ENCODE measurements at regions not wholly inside any gene's neighbourhood (a gene's known extent, or its start where the extent isn't known, plus 50 kb on each side); places are given as distances from the start of the nearest gene placed in this dataset.
"Not testable (repeated sequence)": the region's sequence is repeated elsewhere in the genome, so short reads cannot be mapped to it uniquely, and the experiment has no call there.

GRCh38 chr4:157689476-157689875 is 468.9 kb downstream of the GRIA2 start:
- Histone ChIP-seq H2BK120ac (ENCODE audit: low read depth, low read length) (no peak overlapping the region), H2BK12ac (ENCODE audit: low read length) (no peak overlapping the region), H3K27ac (replicated peaks; ENCODE audit: low read length) (no peak overlapping the region), H3K9ac (ENCODE audit: low read depth, low read length, poor library complexity) (no peak overlapping the region), H3K4me2 (ENCODE audit: insufficient read depth, low read length, poor library complexity, severe bottlenecking) (no peak overlapping the region), H3K36me3 (replicated peaks in 1 of 2; ENCODE audit: control insufficient read depth in 2 of 2, insufficient read depth in 2 of 2, low read length in 2 of 2) (no peaks in the 10 kb centered on the region), H3K4me3 (ENCODE audit: low read length in 2 of 2) (no peak overlapping the region), H3K4me1 (ENCODE audit: control insufficient read depth in 2 of 2, insufficient read depth in 1 of 2, low read depth in 1 of 2, low read length in 2 of 2) (no peaks in the 10 kb centered on the region), H3K79me1 (ENCODE audit: low read depth, low read length) (no peaks in the 10 kb centered on the region), H3K9me3 (replicated peaks in 1 of 2; ENCODE audit: control insufficient read depth in 2 of 2, insufficient read depth in 1 of 2, low read depth in 1 of 2, low read length in 2 of 2) (no peaks in the 10 kb centered on the region), H3K14ac (ENCODE audit: low read length) (no peak overlapping the region), H3K27me3 (ENCODE audit: control insufficient read depth in 3 of 3, insufficient read depth in 3 of 3, low read depth in 1 of 3, low read length in 3 of 3) (no peaks in the 10 kb centered on the region), H2BK5ac (ENCODE audit: low read length) (no peak overlapping the region), H3K18ac (ENCODE audit: low read length) (no peak overlapping the region), H2AK5ac (ENCODE audit: low read depth, low read length) (no peak overlapping the region), H2BK15ac (ENCODE audit: low read length) (no peak overlapping the region), H4K91ac (ENCODE audit: low read depth, low read length, poor library complexity) (no peak overlapping the region), H3K23ac (ENCODE audit: low read depth, low read length, poor library complexity) (no peak overlapping the region), H2AFZ (ENCODE audit: low read length) (no peak overlapping the region), H3K4ac (ENCODE audit: low read length) (no peak overlapping the region), H4K8ac (ENCODE audit: low read depth, low read length) (no peak overlapping the region)
- no peak for DNase-seq (ENCODE audit: low spot score)
- no CpG with 5 or more reads among the region's 1 CpG for WGBS, 2 donors (ENCODE audit: extremely low coverage in 2 of 2, insufficient read length in 2 of 2, insufficient replicate concordance in 1 of 2)

DNA sequence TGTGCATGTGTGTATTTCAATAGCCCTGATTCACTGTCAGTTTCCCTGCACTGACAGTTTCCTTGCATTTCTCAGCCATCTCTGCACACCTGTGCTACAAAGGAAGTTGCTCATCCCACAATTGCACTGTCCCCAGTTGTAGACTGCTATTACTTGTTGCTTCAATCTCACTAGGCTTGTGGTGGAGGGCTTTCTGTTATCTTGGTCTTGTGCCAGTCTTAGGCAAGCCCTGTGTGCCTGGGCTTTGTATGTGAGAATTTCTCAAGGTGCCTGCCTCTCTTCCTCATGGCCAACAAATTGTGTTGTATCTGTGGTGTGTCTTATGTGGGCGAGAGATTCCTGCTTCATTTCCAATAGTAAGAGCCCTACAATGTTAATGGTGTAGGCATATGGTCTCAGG is 467.4 kb downstream of the GRIA2 start:
- Histone ChIP-seq H2BK15ac (ENCODE audit: low read length) (no peak overlapping the region), H3K4ac (ENCODE audit: low read length) (no peak overlapping the region), H3K4me2 (ENCODE audit: insufficient read depth, low read length, poor library complexity, severe bottlenecking) (no peak overlapping the region), H4K8ac (ENCODE audit: low read depth, low read length) (no peak overlapping the region), H3K23ac (ENCODE audit: low read depth, low read length, poor library complexity) (no peak overlapping the region), H3K14ac (ENCODE audit: low read length) (no peak overlapping the region), H3K9me3 (replicated peaks in 1 of 2; ENCODE audit: control insufficient read depth in 2 of 2, insufficient read depth in 1 of 2, low read depth in 1 of 2, low read length in 2 of 2) (no peaks in the 10 kb centered on the region), H2AK5ac (ENCODE audit: low read depth, low read length) (no peak overlapping the region), H2BK120ac (ENCODE audit: low read depth, low read length) (no peak overlapping the region), H3K79me1 (ENCODE audit: low read depth, low read length) (no peaks in the 10 kb centered on the region), H3K27me3 (ENCODE audit: control insufficient read depth in 3 of 3, insufficient read depth in 3 of 3, low read depth in 1 of 3, low read length in 3 of 3) (no peaks in the 10 kb centered on the region), H2AFZ (ENCODE audit: low read length) (no peak overlapping the region), H2BK12ac (ENCODE audit: low read length) (no peak overlapping the region), H3K27ac (replicated peaks; ENCODE audit: low read length) (no peak overlapping the region), H3K4me1 (ENCODE audit: control insufficient read depth in 2 of 2, insufficient read depth in 1 of 2, low read depth in 1 of 2, low read length in 2 of 2) (no peaks in the 10 kb centered on the region), H3K4me3 (ENCODE audit: low read length in 2 of 2) (no peak overlapping the region), H3K36me3 (replicated peaks in 1 of 2; ENCODE audit: control insufficient read depth in 2 of 2, insufficient read depth in 2 of 2, low read length in 2 of 2) (no peaks in the 10 kb centered on the region), H4K91ac (ENCODE audit: low read depth, low read length, poor library complexity) (no peak overlapping the region), H3K9ac (ENCODE audit: low read depth, low read length, poor library complexity) (no peak overlapping the region), H2BK5ac (ENCODE audit: low read length) (no peak overlapping the region), H3K18ac (ENCODE audit: low read length) (no peak overlapping the region)
- WGBS, 2 donors (ENCODE audit: extremely low coverage in 2 of 2, insufficient read length in 2 of 2, insufficient replicate concordance in 1 of 2) = no CpG with 5 or more reads among the region's 1 CpG
- no peak for DNase-seq (ENCODE audit: low spot score)

DNA sequence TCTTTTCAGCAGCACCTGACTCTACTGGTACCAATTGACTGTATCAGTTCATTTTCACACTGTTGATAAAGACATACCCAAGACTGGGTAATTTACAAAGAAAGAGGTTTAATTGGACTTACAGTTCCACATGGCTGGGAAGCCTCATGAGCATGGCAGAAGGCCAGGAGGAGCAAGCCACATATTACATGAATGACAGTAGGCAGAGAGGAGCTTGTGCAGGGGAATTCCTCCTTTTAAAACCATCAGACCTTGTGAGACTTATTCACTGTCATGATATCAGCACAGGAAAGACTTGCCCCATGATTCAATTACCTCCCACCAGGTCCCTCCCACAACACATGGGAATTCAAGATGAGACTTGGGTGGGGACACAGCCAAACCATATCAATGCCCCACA is 458.8 kb downstream of the GRIA2 start:
- not testable (repeated sequence) for H2BK15ac ChIP-seq (ENCODE audit: low read length); H2BK120ac ChIP-seq (ENCODE audit: low read depth, low read length); H3K4me3 ChIP-seq (ENCODE audit: low read length in 2 of 2); H3K4me2 ChIP-seq (ENCODE audit: insufficient read depth, low read length, poor library complexity, severe bottlenecking); H2AFZ ChIP-seq (ENCODE audit: low read length); H3K27ac ChIP-seq (replicated peaks; ENCODE audit: low read length); H2AK5ac ChIP-seq (ENCODE audit: low read depth, low read length); H3K18ac ChIP-seq (ENCODE audit: low read length); H3K79me1 ChIP-seq (ENCODE audit: low read depth, low read length); H3K27me3 ChIP-seq (ENCODE audit: control insufficient read depth in 3 of 3, insufficient read depth in 3 of 3, low read depth in 1 of 3, low read length in 3 of 3); H4K91ac ChIP-seq (ENCODE audit: low read depth, low read length, poor library complexity); H3K4ac ChIP-seq (ENCODE audit: low read length); H4K8ac ChIP-seq (ENCODE audit: low read depth, low read length); H2BK12ac ChIP-seq (ENCODE audit: low read length); DNase-seq (ENCODE audit: low spot score); H3K9me3 ChIP-seq (replicated peaks in 1 of 2; ENCODE audit: control insufficient read depth in 2 of 2, insufficient read depth in 1 of 2, low read depth in 1 of 2, low read length in 2 of 2); H3K36me3 ChIP-seq (replicated peaks in 1 of 2; ENCODE audit: control insufficient read depth in 2 of 2, insufficient read depth in 2 of 2, low read length in 2 of 2); H3K4me1 ChIP-seq (ENCODE audit: control insufficient read depth in 2 of 2, insufficient read depth in 1 of 2, low read depth in 1 of 2, low read length in 2 of 2); H3K23ac ChIP-seq (ENCODE audit: low read depth, low read length, poor library complexity); H3K14ac ChIP-seq (ENCODE audit: low read length); H2BK5ac ChIP-seq (ENCODE audit: low read length); H3K9ac ChIP-seq (ENCODE audit: low read depth, low read length, poor library complexity)

GRCh38 chr4:157678478-157678877 is 457.9 kb downstream of the GRIA2 start:
- no peaks in the 10 kb centered on the region for H3K9me3 ChIP-seq (replicated peaks in 1 of 2; ENCODE audit: control insufficient read depth in 2 of 2, insufficient read depth in 1 of 2, low read depth in 1 of 2, low read length in 2 of 2)
- no CpG with 5 or more reads among the region's 3 CpGs for WGBS, 2 donors (ENCODE audit: extremely low coverage in 2 of 2, insufficient read length in 2 of 2, insufficient replicate concordance in 1 of 2)

More at GRCh38 chr4:157678478-157678877, 457.9 kb downstream of the GRIA2 start:
- Histone ChIP-seq H3K4me2 (ENCODE audit: insufficient read depth, low read length, poor library complexity, severe bottlenecking) (no peak overlapping the region), H2AFZ (ENCODE audit: low read length) (no peak overlapping the region), H3K36me3 (replicated peaks in 1 of 2; ENCODE audit: control insufficient read depth in 2 of 2, insufficient read depth in 2 of 2, low read length in 2 of 2) (no peaks in the 10 kb centered on the region), H4K8ac (ENCODE audit: low read depth, low read length) (no peak overlapping the region), H3K27me3 (ENCODE audit: control insufficient read depth in 3 of 3, insufficient read depth in 3 of 3, low read depth in 1 of 3, low read length in 3 of 3) (no peaks in the 10 kb centered on the region), H4K91ac (ENCODE audit: low read depth, low read length, poor library complexity) (no peak overlapping the region), H2BK5ac (ENCODE audit: low read length) (no peak overlapping the region), H3K9ac (ENCODE audit: low read depth, low read length, poor library complexity) (no peak overlapping the region), H3K18ac (ENCODE audit: low read length) (no peak overlapping the region), H3K4ac (ENCODE audit: low read length) (no peak overlapping the region), H3K4me3 (ENCODE audit: low read length in 2 of 2) (no peak overlapping the region), H3K27ac (replicated peaks; ENCODE audit: low read length) (no peak overlapping the region), H3K4me1 (ENCODE audit: control insufficient read depth in 2 of 2, insufficient read depth in 1 of 2, low read depth in 1 of 2, low read length in 2 of 2) (no peaks in the 10 kb centered on the region), H3K14ac (ENCODE audit: low read length) (no peak overlapping the region), H2BK120ac (ENCODE audit: low read depth, low read length) (no peak overlapping the region), H2AK5ac (ENCODE audit: low read depth, low read length) (no peak overlapping the region), H2BK12ac (ENCODE audit: low read length) (no peak overlapping the region), H2BK15ac (ENCODE audit: low read length) (no peak overlapping the region), H3K79me1 (ENCODE audit: low read depth, low read length) (no peaks in the 10 kb centered on the region), H3K23ac (ENCODE audit: low read depth, low read length, poor library complexity) (no peak overlapping the region)
- no peak for DNase-seq (ENCODE audit: low spot score)
